SK-N-SH treated with all-trans-retinoic acid at 6 μM for 48 hours (cell line): ENCODE measurements at regions not wholly inside any gene's neighbourhood (a gene's known extent, or its start where the extent isn't known, plus 50 kb on each side); places are given as distances from the start of the nearest gene placed in this dataset.

ENCODE experiments used
- BACH2 ChIP-seq: fragments of 250-450 bp; sonication (Bioruptor Pico); IDR thresholded peaks from 2 replicates; pipeline ENCODE4 v1.9.0; 2021; ENCODE audit warnings: mild to moderate bottlenecking, borderline replicate concordance
- CREB5 ChIP-seq: fragments of 250-450 bp; sonication (Bioruptor Pico); IDR thresholded peaks from 2 replicates; pipeline ENCODE4 v1.5.1; 2020; ENCODE audit warnings: low read depth, mild to moderate bottlenecking, moderate library complexity
- OSR1 ChIP-seq: fragments of 250-450 bp; sonication (Bioruptor Pico); IDR thresholded peaks from 2 replicates; pipeline ENCODE4 v1.8.0; 2022; ENCODE audit warnings: moderate library complexity, mild to moderate bottlenecking, inconsistent platforms
- PPARA ChIP-seq: fragments of 250-450 bp; sonication (Bioruptor Pico); IDR thresholded peaks from 2 replicates; pipeline ENCODE4 v1.5.0; 2020; ENCODE audit warnings: mild to moderate bottlenecking, borderline replicate concordance
- RARB ChIP-seq: fragments of 250-450 bp; sonication (Bioruptor Pico); IDR thresholded peaks from 2 replicates; pipeline ENCODE4 v1.8.0; 2021; ENCODE audit warnings: mild to moderate bottlenecking, moderate library complexity
- SNAI2 ChIP-seq: fragments of 250-450 bp; sonication (Bioruptor Pico); IDR thresholded peaks from 2 replicates; pipeline ENCODE4 v1.5.0; 2020; ENCODE audit warnings: mild to moderate bottlenecking, moderate library complexity
- TCF4 ChIP-seq: fragments of 250-450 bp; sonication (Bioruptor Pico); IDR thresholded peaks from 2 replicates; pipeline ENCODE4 v1.8.0; 2021; ENCODE audit warnings: mild to moderate bottlenecking, moderate library complexity, borderline replicate concordance
- ZC3H10 ChIP-seq: fragments of 250-450 bp; sonication (Bioruptor Pico); IDR thresholded peaks from 2 replicates; pipeline ENCODE4 v1.5.1; 2021; ENCODE audit warnings: mild to moderate bottlenecking, moderate library complexity
- ZFP3 ChIP-seq: fragments of 250-450 bp; sonication (Bioruptor Pico); IDR thresholded peaks from 2 replicates; pipeline ENCODE4 v1.5.0; 2020; ENCODE audit warnings: mild to moderate bottlenecking, moderate library complexity
- ZNF70 ChIP-seq: fragments of 450-650 bp; formaldehyde crosslinking; IDR thresholded peaks from 2 replicates; pipeline ENCODE4 v1.5.0; 2020; ENCODE audit warnings: mild to moderate bottlenecking, moderate library complexity

- no peak for TF ChIP-seq PPARA (CRISPR knock-in tag)
- no peak for TF ChIP-seq CREB5 (CRISPR knock-in tag)
- no peak for TF ChIP-seq TCF4 (CRISPR knock-in tag)
- TF ChIP-seq BACH2: no peak
- TF ChIP-seq SNAI2 (CRISPR knock-in tag): no peak
- no peak for TF ChIP-seq ZFP3 (CRISPR knock-in tag)
- TF ChIP-seq ZNF70 (CRISPR knock-in tag): no peak
- no peak for TF ChIP-seq ZC3H10 (CRISPR knock-in tag)
- no peak for TF ChIP-seq RARB (CRISPR knock-in tag)
- no peak for TF ChIP-seq OSR1
These were observed 161.0 kb upstream of the PRKD1 start for GRCh38 chr14:30088620-30089019.
